GM19035 (cell line): ENCODE measurements at regions not wholly inside any gene's neighbourhood (a gene's known extent, or its start where the extent isn't known, plus 50 kb on each side); places are given as distances from the start of the nearest gene placed in this dataset.

Experiments
- ATAC-seq: cut with Tn5 transposase; IDR thresholded peaks from one replicate; pipeline ENCODE4 v1.9.1; 2021; ENCODE audit not compliant: unreplicated experiment

DNA sequence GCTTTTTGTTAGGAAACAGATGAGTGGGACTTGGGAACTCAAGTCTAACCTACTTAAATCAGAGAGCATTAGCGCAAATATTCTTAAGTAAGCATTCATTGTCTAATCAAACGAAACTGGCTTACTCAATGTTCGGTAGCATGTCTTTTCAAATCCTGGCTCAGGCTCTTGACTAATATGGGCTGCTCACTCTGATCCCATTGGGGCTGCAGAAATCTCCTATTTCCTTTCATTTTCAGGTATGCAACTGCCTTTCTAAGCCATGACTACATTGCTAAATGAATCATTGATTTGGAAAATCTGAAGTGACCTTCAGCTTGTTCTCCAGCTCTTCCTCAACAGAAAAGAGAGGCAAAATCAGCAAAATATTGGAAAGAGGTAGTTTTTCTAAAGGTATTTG lies 2084.4 kb upstream of the PIK3C3 start:
- no peak for ATAC-seq

- no peak for ATAC-seq
Observed at GRCh38 chr18:39863916-39864315, 2091.1 kb upstream of the PIK3C3 start.

GRCh38 chr18:39862341-39862740 lies 2092.7 kb upstream of the PIK3C3 start:
- ATAC-seq = no peak

GRCh38 chr18:39854291-39854690 lies 2100.7 kb upstream of the PIK3C3 start:
- ATAC-seq = no peak

DNA sequence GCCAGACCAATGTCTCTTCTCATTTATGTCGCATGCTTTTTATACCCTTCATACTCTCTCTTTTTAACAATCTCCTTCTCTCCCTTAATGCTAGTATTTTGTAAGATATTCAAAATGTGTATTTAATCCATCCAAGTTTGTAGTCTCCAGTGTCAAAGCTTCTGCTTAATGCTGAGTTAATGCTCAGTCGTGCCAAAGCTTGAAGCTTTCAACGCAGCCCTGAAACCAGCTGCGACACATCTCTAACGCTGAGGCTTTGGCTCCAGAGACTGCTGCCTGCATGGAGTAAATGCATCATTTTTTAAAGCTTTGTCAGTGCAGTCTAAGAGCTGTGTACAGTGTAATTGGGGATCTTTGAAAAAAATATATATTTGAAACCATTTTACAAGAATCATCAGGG lies 2108.8 kb upstream of the PIK3C3 start:
- no peak for ATAC-seq

DNA sequence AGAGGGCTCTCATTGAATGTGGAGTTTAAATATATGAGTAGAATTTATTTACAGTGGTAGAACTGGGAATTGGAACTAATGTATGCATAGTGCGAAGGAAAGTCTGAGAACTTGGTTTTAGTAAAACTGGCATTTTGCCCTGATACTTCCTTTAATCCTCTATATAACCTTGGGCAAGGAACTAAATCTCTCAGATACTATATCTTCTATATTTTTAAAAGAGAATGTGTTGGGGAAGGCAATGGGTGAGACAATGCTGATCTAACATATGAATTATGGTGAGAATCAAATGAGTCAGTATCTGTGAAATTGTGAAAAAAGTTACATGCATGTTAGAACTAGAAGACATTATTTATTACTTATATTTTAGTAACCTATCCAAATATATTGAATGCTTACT lies 2109.4 kb upstream of the PIK3C3 start:
- no peak for ATAC-seq

DNA sequence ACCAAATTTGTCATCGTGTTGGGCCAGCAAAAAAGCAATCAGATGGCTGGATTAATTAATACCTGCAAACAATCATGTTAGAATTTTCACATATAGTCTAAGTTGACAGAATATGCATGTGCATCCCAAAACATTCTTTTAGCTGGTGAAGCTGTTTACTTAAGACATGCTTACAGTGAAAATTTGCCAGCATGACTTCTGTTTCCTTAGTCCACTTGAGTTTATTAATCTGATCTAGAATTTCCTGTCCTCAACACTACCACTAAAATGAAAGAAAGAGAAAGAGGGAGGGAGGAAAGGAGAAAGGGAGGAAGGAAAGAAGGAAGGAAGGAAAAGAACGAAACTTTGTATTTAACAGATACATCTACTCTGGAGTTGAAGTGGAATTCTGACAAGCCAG lies 2109.9 kb upstream of the PIK3C3 start:
- no peak for ATAC-seq

DNA sequence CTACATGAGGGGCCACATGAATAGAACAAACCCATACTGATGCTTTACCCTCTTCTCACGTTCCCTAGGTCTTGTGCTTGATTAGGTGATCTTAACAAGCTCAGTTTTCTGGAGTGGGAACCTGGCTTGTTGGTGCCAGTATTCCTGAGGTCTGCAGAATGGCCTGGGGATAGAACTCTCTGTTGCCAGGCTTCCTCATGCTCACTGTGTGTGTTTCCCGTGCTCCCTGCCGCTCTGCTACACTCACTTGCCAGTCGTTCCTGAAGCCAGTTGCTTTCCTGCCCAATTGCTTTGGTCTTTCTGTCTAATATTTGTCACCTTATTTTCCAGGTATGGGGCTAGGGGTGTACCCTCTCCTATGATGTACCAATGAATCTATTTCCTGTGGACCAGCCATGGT lies 2111.5 kb upstream of the PIK3C3 start:
- no peak for ATAC-seq

- ATAC-seq = no peak
Observed at GRCh38 chr18:39842366-39842914, 2112.6 kb upstream of the PIK3C3 start.

DNA sequence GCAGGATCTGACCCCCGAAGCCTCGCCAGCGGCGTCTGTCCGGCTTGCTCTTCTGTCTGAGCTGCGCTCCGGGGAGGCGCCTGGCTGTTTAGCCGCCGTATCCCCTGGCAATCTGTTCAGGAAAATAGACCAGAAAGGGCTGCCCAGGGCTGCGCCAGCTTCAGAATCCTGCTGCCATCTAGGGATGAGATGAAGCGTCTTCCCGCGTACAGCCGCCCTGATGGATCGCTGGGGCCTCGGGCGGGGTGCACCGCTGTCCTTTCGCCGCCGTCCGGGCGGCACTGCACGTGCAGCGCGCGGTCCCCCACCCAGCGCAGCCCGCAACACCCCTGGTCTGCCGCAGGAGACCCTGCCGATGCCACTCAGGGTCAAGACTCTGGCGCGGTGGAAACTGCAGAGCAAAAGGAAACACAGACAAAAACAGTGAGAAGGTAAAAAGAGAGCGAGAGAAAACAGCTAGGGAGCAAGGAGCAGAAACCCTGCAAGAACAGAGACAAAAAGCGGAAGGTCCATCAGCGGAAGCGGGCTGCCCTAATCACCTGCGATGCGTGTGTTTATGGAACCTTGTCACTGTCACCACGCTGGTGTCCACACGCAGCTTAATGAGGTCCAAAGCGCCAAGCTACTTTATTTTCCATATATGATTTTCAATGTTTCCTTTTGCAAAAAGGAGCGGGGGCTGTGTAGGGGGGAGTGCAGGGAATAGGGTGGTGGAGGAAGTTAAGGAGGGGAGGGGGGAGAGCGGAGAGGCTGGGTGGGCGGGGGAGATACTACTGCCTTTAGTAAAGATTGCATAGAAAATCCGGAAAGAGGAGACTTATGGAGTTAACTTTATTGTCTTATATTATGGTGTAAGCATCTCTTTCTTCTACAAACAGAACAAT lies 2113.3 kb upstream of the PIK3C3 start:
- ATAC-seq = no peak

DNA sequence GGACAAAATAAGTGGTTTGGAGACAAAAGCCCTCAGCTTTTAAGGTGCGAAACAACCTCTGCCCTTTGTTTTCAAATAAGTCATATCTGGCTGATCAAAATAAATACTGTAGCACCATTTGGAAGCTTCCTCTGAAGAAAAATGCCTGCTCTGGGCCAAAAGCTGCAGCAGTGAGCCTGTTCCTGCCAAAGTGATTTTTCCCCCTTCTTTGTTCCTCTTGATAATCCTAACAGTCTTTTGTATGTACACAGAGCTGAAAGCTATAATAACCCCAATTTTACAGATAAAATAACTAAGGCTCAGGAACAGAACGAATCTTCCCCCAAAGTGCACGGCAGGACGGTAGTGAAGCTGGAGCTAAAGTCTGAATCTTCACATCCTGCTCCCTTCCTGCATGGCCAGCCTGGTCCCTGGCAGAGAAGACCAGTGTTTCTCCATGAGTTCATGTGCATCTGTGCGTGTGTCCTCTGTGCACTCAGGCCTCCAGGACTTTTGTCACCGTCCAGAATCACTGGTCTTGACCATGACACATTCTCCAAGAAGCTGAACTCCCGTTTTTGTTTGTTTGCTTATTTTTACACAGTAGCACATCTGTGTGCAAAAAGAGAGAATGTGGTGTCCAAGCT lies 2114.1 kb upstream of the PIK3C3 start:
- no peak for ATAC-seq

- ATAC-seq = no peak
Observed at GRCh38 chr18:39840406-39840805, 2114.6 kb upstream of the PIK3C3 start.

DNA sequence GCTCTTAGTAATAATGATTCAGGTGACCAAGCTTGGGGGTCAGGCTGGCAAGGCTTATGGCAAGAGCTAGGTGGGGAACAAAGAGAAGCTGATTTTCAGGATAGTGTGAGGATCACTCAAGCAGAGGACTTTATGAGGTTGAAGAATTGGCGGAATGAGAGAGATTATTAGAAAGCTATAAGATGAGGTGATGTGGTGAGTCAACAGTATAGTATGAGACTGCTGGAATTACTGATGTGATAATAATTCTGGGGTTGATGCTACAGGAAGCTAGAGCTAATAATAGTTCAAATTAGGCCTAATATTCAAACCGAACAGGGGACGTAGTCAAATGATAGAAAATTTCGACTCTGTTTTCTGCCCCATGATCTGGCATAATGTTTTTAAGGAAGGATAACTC lies 2115.3 kb upstream of the PIK3C3 start:
- ATAC-seq = no peak

DNA sequence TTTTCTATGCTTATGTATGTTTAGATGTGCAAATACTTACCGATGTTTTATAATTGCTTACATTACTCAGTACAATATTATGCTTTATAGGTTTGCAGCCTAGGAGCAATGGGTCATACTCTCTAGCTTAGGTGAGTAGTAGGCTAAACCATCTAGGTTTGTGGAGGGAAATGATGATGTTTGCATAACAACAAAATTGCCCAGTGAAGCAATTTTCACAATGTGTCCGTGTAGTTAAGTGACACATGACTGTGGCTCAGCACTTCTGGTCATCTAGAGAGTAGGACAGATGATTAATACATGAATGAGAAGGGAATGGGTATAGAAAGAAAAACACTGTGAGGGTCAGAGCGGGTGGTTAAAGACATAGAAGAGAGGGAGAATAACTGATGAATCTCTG lies 2116.2 kb upstream of the PIK3C3 start:
- ATAC-seq = no peak

DNA sequence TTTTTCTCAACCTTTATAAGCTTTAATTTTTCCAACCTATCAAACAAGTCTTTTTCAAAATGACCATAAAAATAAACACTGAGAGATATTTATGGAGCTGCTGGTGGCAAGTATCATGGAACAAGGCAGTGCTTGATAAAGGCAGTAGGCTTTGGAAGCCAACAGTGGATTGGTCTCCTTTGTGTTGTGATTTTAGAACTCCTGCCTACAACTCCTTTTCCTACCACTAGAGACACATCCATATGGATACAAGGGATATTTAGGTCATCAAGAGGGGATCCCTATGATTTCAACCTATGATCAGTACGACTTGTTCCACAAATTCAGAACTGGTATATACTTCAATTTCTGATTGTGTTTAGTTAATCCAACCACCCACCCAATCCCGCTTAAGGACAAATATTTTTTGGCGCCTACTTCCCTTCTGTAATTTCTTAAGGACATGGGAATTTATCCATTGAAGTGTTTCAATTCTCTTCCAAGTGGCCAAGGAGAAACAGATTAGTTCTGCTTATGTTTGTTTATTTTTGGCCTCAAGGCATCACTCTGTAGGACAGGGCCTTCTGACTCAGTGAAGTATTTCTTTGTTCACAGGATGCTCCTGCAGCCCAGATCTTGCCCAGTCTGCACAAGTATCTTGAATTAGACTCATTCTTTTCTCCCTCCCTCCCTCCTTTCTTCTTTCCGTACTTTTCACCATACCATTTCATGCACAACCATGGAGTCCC lies 2119.6 kb upstream of the PIK3C3 start:
- no peak for ATAC-seq

GRCh38 chr18:39834636-39835035 lies 2120.4 kb upstream of the PIK3C3 start:
- ATAC-seq = no peak

GRCh38 chr18:39825485-39826150 lies 2129.4 kb upstream of the PIK3C3 start:
- no peak for ATAC-seq

DNA sequence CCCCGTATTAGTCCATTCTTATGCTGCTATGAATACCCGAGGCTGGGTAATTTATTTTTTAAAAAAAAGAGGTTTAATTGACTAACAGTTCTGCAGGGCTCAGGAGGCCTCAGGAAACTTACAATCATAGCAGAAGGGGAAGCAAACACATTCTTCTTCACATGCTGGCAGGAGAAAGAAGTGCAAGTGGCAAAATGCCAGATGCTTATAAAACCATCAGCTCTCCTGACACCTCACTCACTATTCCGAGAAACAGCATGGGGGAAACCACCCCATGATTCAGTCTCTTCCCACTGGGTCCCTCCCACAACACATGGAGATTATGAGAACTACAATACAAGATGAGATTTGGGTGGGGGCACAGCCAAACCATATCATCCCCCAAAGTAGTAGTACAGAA lies 2148.5 kb upstream of the PIK3C3 start:
- ATAC-seq = no peak

- ATAC-seq = no peak
Observed at GRCh38 chr18:39805218-39805617, 2149.8 kb upstream of the PIK3C3 start.

GRCh38 chr18:39802648-39803229 lies 2152.3 kb upstream of the PIK3C3 start:
- ATAC-seq = no peak

DNA sequence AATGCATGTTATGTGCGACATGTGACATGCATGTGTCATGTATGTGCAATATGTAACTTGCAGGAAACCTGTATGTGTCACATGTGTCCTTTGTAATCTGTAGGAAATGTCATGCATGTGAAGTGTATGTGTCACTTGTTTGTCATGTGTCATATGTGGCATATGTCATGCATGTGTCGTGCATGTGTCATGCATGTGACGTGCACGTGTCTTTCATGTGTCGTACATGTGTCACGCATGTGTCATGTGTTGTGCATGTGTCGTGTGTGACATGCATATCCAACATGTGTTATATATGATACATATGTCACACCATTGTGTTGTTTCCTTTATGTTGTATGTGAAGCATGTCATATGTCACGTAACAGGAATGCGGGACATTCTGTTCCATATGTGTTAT lies 2153.2 kb upstream of the PIK3C3 start:
- no peak for ATAC-seq
